Mesenchymal stem cell (in vitro differentiated cells and primary cell): ENCODE measurements at regions not wholly inside any gene's neighbourhood (a gene's known extent, or its start where the extent isn't known, plus 50 kb on each side); places are given as distances from the start of the nearest gene placed in this dataset.

Experiments used
- DNase-seq: peaks from one replicate; pipeline ENCODE4 v3.0.0-alpha.2; 2013
- H2AFZ ChIP-seq: one replicate; pipeline ENCODE4 v1.6.1; 2013; ENCODE audit warnings: low read depth, mild to moderate bottlenecking, control low read depth, inconsistent platforms, low read length, moderate library complexity
- H2AK5ac ChIP-seq: 2 replicates; pipeline ENCODE4 v1.6.1; 2013; ENCODE audit warnings: low read length, moderate library complexity, mild to moderate bottlenecking, inconsistent platforms; ENCODE audit not compliant: severe bottlenecking
- H2BK120ac ChIP-seq: one replicate; pipeline ENCODE4 v1.6.1; 2013; ENCODE audit warnings: low read depth, mild to moderate bottlenecking, inconsistent platforms, low read length, moderate library complexity
- H2BK12ac ChIP-seq, 2 experiments: one replicate each; pipeline ENCODE4 v1.6.1; 2013; ENCODE audit warnings: inconsistent platforms in 2 of 2, low read length in 2 of 2, mild to moderate bottlenecking in 2 of 2, moderate library complexity in 2 of 2, control low read depth in 1 of 2
- H2BK15ac ChIP-seq: one replicate; pipeline ENCODE4 v1.6.1; 2013; ENCODE audit warnings: mild to moderate bottlenecking, low read depth, inconsistent platforms; ENCODE audit not compliant: poor library complexity, severe bottlenecking
- H2BK5ac ChIP-seq: 2 replicates; pipeline ENCODE4 v1.6.1; 2013; ENCODE audit warnings: low read depth, mild to moderate bottlenecking, low read length, control low read depth, inconsistent platforms; ENCODE audit not compliant: poor library complexity, severe bottlenecking
- H3K14ac ChIP-seq, 2 experiments: one replicate each; pipeline ENCODE4 v1.6.1; 2013; ENCODE audit warnings: inconsistent platforms in 2 of 2, low read length in 2 of 2, control low read depth in 1 of 2, mild to moderate bottlenecking in 1 of 2, moderate library complexity in 1 of 2
- H3K18ac ChIP-seq, 2 experiments: one replicate each; pipeline ENCODE4 v1.6.1; 2013; ENCODE audit warnings: inconsistent platforms in 2 of 2, low read length in 2 of 2, control low read depth in 1 of 2, low read depth in 1 of 2, mild to moderate bottlenecking in 1 of 2
- H3K23ac ChIP-seq, 2 experiments: one replicate each; pipeline ENCODE4 v1.6.1; 2013; ENCODE audit warnings: inconsistent platforms in 2 of 2, low read length in 2 of 2, mild to moderate bottlenecking in 2 of 2, moderate library complexity in 2 of 2, control low read depth in 1 of 2
- H3K27ac ChIP-seq: 2 replicates; pipeline ENCODE4 v1.5.1; 2013; ENCODE audit warnings: mild to moderate bottlenecking, moderate library complexity, low read length, control low read depth, inconsistent platforms; ENCODE audit not compliant: poor library complexity, severe bottlenecking
- H3K27me3 ChIP-seq, 2 experiments: 2 replicates each; pipeline versions ENCODE4 v1.6.1 to v1.7.0; 2013; ENCODE audit warnings: low read length in 2 of 2, mild to moderate bottlenecking in 2 of 2, moderate library complexity in 2 of 2, control low read depth in 1 of 2, inconsistent platforms in 1 of 2; ENCODE audit not compliant: control insufficient read depth in 1 of 2, insufficient read depth in 1 of 2
- H3K36me3 ChIP-seq, 2 experiments: 2 replicates each; pipeline versions ENCODE4 v1.6.1 to v1.7.0; 2013; ENCODE audit warnings: low read length in 2 of 2, control low read depth in 1 of 2, inconsistent platforms in 1 of 2, low read depth in 1 of 2, mild to moderate bottlenecking in 1 of 2; ENCODE audit not compliant: insufficient read depth in 2 of 2, control insufficient read depth in 1 of 2
- H3K4ac ChIP-seq, 2 experiments: one replicate each; pipeline ENCODE4 v1.6.1; 2013; ENCODE audit warnings: inconsistent platforms in 2 of 2, low read length in 2 of 2, mild to moderate bottlenecking in 2 of 2, moderate library complexity in 2 of 2, control low read depth in 1 of 2, low read depth in 1 of 2
- H3K4me1 ChIP-seq: 2 replicates; pipeline ENCODE4 v1.6.1; 2013; ENCODE audit warnings: low read depth, low read length, control low read depth; ENCODE audit not compliant: control insufficient read depth, insufficient read depth
- H3K4me2 ChIP-seq: 2 replicates; pipeline ENCODE4 v1.6.1; 2013; ENCODE audit warnings: low read length, mild to moderate bottlenecking, inconsistent platforms; ENCODE audit not compliant: poor library complexity, severe bottlenecking
- H3K4me3 ChIP-seq, 2 experiments: 2 replicates each; pipeline versions ENCODE4 v1.5.1 to v1.7.0; 2013; ENCODE audit warnings: low read length in 2 of 2, mild to moderate bottlenecking in 2 of 2, control low read depth in 1 of 2, low read depth in 1 of 2; ENCODE audit not compliant: insufficient read depth in 1 of 2
- H3K79me1 ChIP-seq: replicated peaks from 2 replicates; pipeline ENCODE4 v1.6.1; 2013; ENCODE audit warnings: mild to moderate bottlenecking, control low read depth, low read length, inconsistent platforms; ENCODE audit not compliant: poor library complexity, severe bottlenecking
- H3K9ac ChIP-seq: 2 replicates; pipeline ENCODE4 v1.7.0; 2013; ENCODE audit warnings: mild to moderate bottlenecking, low read length, moderate library complexity
- H3K9me3 ChIP-seq: 2 replicates; pipeline ENCODE4 v1.7.0; 2013; ENCODE audit warnings: mild to moderate bottlenecking, low read length; ENCODE audit not compliant: control insufficient read depth
- H4K8ac ChIP-seq: one replicate; pipeline ENCODE4 v1.6.1; 2013; ENCODE audit warnings: inconsistent platforms, mild to moderate bottlenecking, low read length, moderate library complexity
- H4K91ac ChIP-seq: one replicate; pipeline ENCODE4 v1.6.1; 2013; ENCODE audit warnings: mild to moderate bottlenecking, low read length, inconsistent platforms
- WGBS: methylation state at CpG from one replicate; pipeline ENCODE4 v1.1.7; 2013; ENCODE audit warnings: mixed read lengths; 5-methylcytosine and 5-hydroxymethylcytosine counted together

- H3K27ac ChIP-seq = no peak overlapping the region
- no peak overlapping the region for H3K4ac ChIP-seq
- no peak overlapping the region for H2AFZ ChIP-seq
- no peaks in the 10 kb centered on the region for H3K36me3 ChIP-seq
- no peak overlapping the region for H2BK15ac ChIP-seq
- no peak overlapping the region for H4K91ac ChIP-seq
- no peak overlapping the region for H2AK5ac ChIP-seq
- no peak overlapping the region for H3K18ac ChIP-seq
- WGBS = 85% methylated on average over 1 of the region's 1 CpG
- H3K4me3 ChIP-seq = no peak overlapping the region
- no peak overlapping the region for H2BK12ac ChIP-seq
- peak overlapping the region; percentile 42 for H4K8ac ChIP-seq
- H2BK120ac ChIP-seq = no peak overlapping the region
- H3K4me1 ChIP-seq = no peaks in the 10 kb centered on the region
- H3K27me3 ChIP-seq = peaks cover 0 to 3% of the 10 kb centered on the region in 2 experiments
- H3K9ac ChIP-seq = no peak overlapping the region
- no peak overlapping the region for H2BK5ac ChIP-seq
- H3K79me1 ChIP-seq = no peaks in the 10 kb centered on the region
- no peak overlapping the region for H3K23ac ChIP-seq
- no peak for DNase-seq
- no peak overlapping the region for H3K4me2 ChIP-seq
- no peak overlapping the region for H3K14ac ChIP-seq
- H3K9me3 ChIP-seq = no peaks in the 10 kb centered on the region
These were observed 228.0 kb upstream of the CFAP20DC start for GRCh38 chr3:59277816-59278215.

- no peaks in the 10 kb centered on the region for H3K9me3 ChIP-seq
These were observed 227.4 kb upstream of the CFAP20DC start for GRCh38 chr3:59277201-59277600.

GRCh38 chr3:59273976-59274375, 224.2 kb upstream of the CFAP20DC start:
- H4K91ac ChIP-seq = no peak overlapping the region

More at GRCh38 chr3:59277201-59277600, 227.4 kb upstream of the CFAP20DC start:
- Histone ChIP-seq H2AFZ (no peak overlapping the region), H3K23ac (no peak overlapping the region), H3K27me3 (no peaks in the 10 kb centered on the region), H3K27ac (no peak overlapping the region), H3K4me3 (no peak overlapping the region), H2BK15ac (no peak overlapping the region), H4K91ac (no peak overlapping the region), H3K9ac (no peak overlapping the region), H3K4me1 (no peaks in the 10 kb centered on the region), H2AK5ac (no peak overlapping the region), H3K79me1 (no peaks in the 10 kb centered on the region), H2BK120ac (no peak overlapping the region), H3K4me2 (no peak overlapping the region), H3K14ac (no peak overlapping the region), H4K8ac (no peak overlapping the region), H3K36me3 (no peaks in the 10 kb centered on the region), H3K18ac (no peak overlapping the region), H2BK5ac (no peak overlapping the region), H3K4ac (no peak overlapping the region), H2BK12ac (no peak overlapping the region)
- no peak for DNase-seq
- 81% methylated on average over 2 of the region's 4 CpGs for WGBS

GRCh38 chr3:59271971-59272370, 222.1 kb upstream of the CFAP20DC start:
- no peak overlapping the region for H3K23ac ChIP-seq
- no peak overlapping the region for H3K18ac ChIP-seq
- H2BK120ac ChIP-seq = no peak overlapping the region
- WGBS = 89% methylated on average over 2 of the region's 2 CpGs
- no peak overlapping the region for H3K14ac ChIP-seq
- H3K4me1 ChIP-seq = peaks cover 3% of the 10 kb centered on the region
- H3K36me3 ChIP-seq = no peaks in the 10 kb centered on the region
- no peak overlapping the region for H2BK5ac ChIP-seq
- DNase-seq = no peak
- H3K9ac ChIP-seq = no peak overlapping the region
- no peak overlapping the region for H4K8ac ChIP-seq
- no peaks in the 10 kb centered on the region for H3K79me1 ChIP-seq
- H2BK15ac ChIP-seq = no peak overlapping the region
- H3K4ac ChIP-seq = no peak overlapping the region
- H3K4me3 ChIP-seq = no peak overlapping the region
- H2BK12ac ChIP-seq = no peak overlapping the region
- H3K27me3 ChIP-seq = no peaks in the 10 kb centered on the region
- H3K9me3 ChIP-seq = no peaks in the 10 kb centered on the region
- H2AK5ac ChIP-seq = no peak overlapping the region
- no peak overlapping the region for H4K91ac ChIP-seq
- no peak overlapping the region for H3K27ac ChIP-seq
- no peak overlapping the region for H2AFZ ChIP-seq
- H3K4me2 ChIP-seq = no peak overlapping the region

More at GRCh38 chr3:59273976-59274375, 224.2 kb upstream of the CFAP20DC start:
- H2BK5ac ChIP-seq = no peak overlapping the region
- no peak overlapping the region for H2BK120ac ChIP-seq
- no peak overlapping the region for H2AFZ ChIP-seq
- no peak overlapping the region for H2BK15ac ChIP-seq
- H2AK5ac ChIP-seq = no peak overlapping the region
- no peaks in the 10 kb centered on the region for H3K36me3 ChIP-seq
- H3K9ac ChIP-seq = no peak overlapping the region
- no peak overlapping the region for H3K23ac ChIP-seq
- DNase-seq = no peak
- WGBS = 83% methylated on average over 2 of the region's 2 CpGs
- H3K4me3 ChIP-seq = no peak overlapping the region
- no peaks in the 10 kb centered on the region for H3K79me1 ChIP-seq
- no peaks in the 10 kb centered on the region for H3K27me3 ChIP-seq
- no peak overlapping the region for H3K4ac ChIP-seq
- H3K27ac ChIP-seq = no peak overlapping the region
- no peaks in the 10 kb centered on the region for H3K4me1 ChIP-seq
- H3K4me2 ChIP-seq = no peak overlapping the region
- no peak overlapping the region for H2BK12ac ChIP-seq
- no peaks in the 10 kb centered on the region for H3K9me3 ChIP-seq
- no peak overlapping the region for H4K8ac ChIP-seq
- no peak overlapping the region for H3K14ac ChIP-seq
- H3K18ac ChIP-seq = no peak overlapping the region
